Vagina (tissue), 2 donors: ENCODE measurements at regions not wholly inside any gene's neighbourhood (a gene's known extent, or its start where the extent isn't known, plus 50 kb on each side); places are given as distances from the start of the nearest gene placed in this dataset.

Experiments
- DNase-seq, 2 donors: peaks; one replicate each; pipeline ENCODE4 v3.0.0-alpha.2; 2017; ENCODE audit errors: extremely low spot score in 2 of 2
- H3K27ac ChIP-seq: fragments of 200-600 bp; sonication (generic); one replicate; pipeline ENCODE4 v1.5.1; 2019
- H3K27me3 ChIP-seq: fragments of 200-600 bp; sonication (generic); one replicate; pipeline ENCODE4 v1.5.1; 2019
- H3K36me3 ChIP-seq, 2 donors: fragments of 200-600 bp; sonication (generic); one replicate each; pipeline ENCODE4 v1.5.1; 2017 to 2019
- H3K4me1 ChIP-seq: fragments of 200-600 bp; sonication (generic); one replicate; pipeline ENCODE4 v1.5.1; 2019
- H3K4me3 ChIP-seq, 2 donors: fragments of 200-600 bp; sonication (generic); 1 replicate in 1 of 2; 2 replicates in 1 of 2; pipeline ENCODE4 v1.5.1; 2016 to 2019
- H3K9me3 ChIP-seq: fragments of 200-600 bp; sonication (generic); one replicate; pipeline ENCODE4 v1.5.1; 2019
- POLR2A ChIP-seq, 2 donors: fragments of 450-650 bp; IDR thresholded peaks; one replicate each; pipeline ENCODE4 v1.6.1; 2017; ENCODE audit warnings: antibody characterized with exemption in 2 of 2, mild to moderate bottlenecking in 2 of 2, moderate library complexity in 2 of 2
- POLR2AphosphoS5 ChIP-seq, 2 donors: sonication (generic); formaldehyde crosslinking; IDR thresholded peaks; one replicate each; pipeline ENCODE4 v1.9.0; 2017; ENCODE audit warnings: antibody characterized with exemption in 2 of 2, mild to moderate bottlenecking in 2 of 2, low read depth in 1 of 2; ENCODE audit not compliant: insufficient read depth in 1 of 2
- intact Hi-C: fragments of 100-400 bp; cut with DNase I; formaldehyde crosslinking; loops from one replicate; pipeline ENCODE4 v1.15.1; 2023
- TF ChIP-seq, protein P1 (sequence below), 3 experiments: fragments of 450-650 bp in 2 of 3; fragments of 200-600 bp in 1 of 3; sonication (generic) in 1 of 3; IDR thresholded peaks; one replicate each; pipeline ENCODE4 v1.5.1; 2017 to 2019; ENCODE audit warnings: antibody characterized with exemption in 3 of 3, mild to moderate bottlenecking in 2 of 3, moderate library complexity in 2 of 3

DNA sequence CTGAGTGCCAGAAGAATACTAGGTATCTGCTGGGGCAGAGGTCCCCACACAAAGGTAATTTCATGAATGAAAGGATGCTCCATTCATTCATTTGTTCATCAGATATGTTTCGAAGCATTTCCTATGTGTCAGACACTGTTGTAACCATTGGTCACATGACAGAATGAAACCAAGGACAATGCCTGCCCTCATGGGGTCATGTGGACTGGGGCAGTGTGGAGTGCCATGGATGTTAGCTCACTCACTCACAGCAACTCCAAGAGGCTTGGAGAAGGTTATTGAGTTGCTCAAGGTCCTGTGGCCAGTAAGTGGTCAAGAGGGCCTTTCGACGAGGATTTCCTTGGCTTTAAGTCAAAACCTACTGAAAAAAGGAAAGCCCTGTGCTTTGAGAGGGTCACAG is 223.5 kb downstream of the ARHGAP12 start:
- no peak overlapping the region for H3K27ac ChIP-seq
- DNase-seq = no peak
- no peaks in the 10 kb centered on the region for H3K9me3 ChIP-seq
- no peak overlapping the region for H3K4me3 ChIP-seq
- no peaks in the 10 kb centered on the region for H3K27me3 ChIP-seq
- H3K36me3 ChIP-seq = no peaks in the 10 kb centered on the region
- intact Hi-C loops = loop anchor here (5.0 kb wide), 1 partner anchor 52 kb away; no protein-coding TSS in a partner anchor
- peaks cover 63% of the 10 kb centered on the region for H3K4me1 ChIP-seq
- no peak for TF ChIP-seq POLR2A (IDR thresholded peaks at IDR 0.05)
- TF ChIP-seq, protein P1, sequence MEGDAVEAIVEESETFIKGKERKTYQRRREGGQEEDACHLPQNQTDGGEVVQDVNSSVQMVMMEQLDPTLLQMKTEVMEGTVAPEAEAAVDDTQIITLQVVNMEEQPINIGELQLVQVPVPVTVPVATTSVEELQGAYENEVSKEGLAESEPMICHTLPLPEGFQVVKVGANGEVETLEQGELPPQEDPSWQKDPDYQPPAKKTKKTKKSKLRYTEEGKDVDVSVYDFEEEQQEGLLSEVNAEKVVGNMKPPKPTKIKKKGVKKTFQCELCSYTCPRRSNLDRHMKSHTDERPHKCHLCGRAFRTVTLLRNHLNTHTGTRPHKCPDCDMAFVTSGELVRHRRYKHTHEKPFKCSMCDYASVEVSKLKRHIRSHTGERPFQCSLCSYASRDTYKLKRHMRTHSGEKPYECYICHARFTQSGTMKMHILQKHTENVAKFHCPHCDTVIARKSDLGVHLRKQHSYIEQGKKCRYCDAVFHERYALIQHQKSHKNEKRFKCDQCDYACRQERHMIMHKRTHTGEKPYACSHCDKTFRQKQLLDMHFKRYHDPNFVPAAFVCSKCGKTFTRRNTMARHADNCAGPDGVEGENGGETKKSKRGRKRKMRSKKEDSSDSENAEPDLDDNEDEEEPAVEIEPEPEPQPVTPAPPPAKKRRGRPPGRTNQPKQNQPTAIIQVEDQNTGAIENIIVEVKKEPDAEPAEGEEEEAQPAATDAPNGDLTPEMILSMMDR (IDR thresholded peaks at IDR 0.05) = no peak
- no peak for TF ChIP-seq POLR2AphosphoS5 (IDR thresholded peaks at IDR 0.05; ENCODE audit: insufficient read depth in 1 of 2, low read depth in 1 of 2)

DNA sequence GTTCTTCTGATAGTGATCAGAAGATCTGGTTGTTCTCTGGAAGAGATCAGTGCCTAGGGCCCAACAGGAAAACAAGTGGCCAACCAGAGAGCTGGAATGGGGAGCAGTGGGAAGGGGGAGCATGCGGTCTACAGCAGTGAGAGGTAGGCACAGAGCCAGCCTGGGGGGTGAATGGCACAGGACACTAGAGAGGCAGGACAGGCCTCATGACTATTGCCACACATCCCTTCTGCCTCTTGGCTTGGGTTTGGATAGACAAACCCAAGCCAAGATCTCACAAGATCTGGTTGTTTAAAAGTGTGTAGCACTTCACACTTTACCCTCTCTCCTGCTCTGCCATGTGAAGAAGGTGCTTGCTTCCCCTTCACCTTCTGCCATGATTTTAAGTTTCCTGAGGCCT is 224.4 kb downstream of the ARHGAP12 start:
- H3K4me1 ChIP-seq = peaks cover 69% of the 10 kb centered on the region
- H3K27me3 ChIP-seq = no peaks in the 10 kb centered on the region
- no peak overlapping the region for H3K4me3 ChIP-seq
- no peaks in the 10 kb centered on the region for H3K9me3 ChIP-seq
- no peak for TF ChIP-seq POLR2AphosphoS5 (IDR thresholded peaks at IDR 0.05; ENCODE audit: insufficient read depth in 1 of 2, low read depth in 1 of 2)
- TF ChIP-seq, protein P1 (IDR thresholded peaks at IDR 0.05) = no peak
- TF ChIP-seq POLR2A (IDR thresholded peaks at IDR 0.05) = no peak
- H3K27ac ChIP-seq = no peak overlapping the region
- no peaks in the 10 kb centered on the region for H3K36me3 ChIP-seq
- intact Hi-C loops = no loop called here
- no peak for DNase-seq

DNA sequence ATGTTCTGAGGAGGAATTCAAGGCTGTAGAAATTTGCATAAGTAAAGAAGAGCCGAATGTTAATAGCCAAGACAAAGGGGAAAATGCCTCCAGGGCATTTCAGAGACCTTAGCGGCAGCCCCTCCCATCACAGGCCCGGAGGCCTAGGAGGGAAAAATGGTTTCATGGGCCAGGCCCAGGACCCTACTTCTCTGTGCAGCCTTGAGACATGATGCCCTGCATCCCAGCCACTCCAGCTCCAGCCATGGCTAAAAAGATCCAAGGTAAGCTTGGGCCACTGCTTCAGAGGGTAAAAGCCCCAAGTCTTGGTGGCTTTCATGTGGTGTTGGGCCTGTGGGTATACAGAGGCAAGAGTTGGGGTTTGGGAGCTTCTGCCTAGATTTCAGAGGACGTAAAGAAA is 225.7 kb downstream of the ARHGAP12 start:
- no peaks in the 10 kb centered on the region for H3K36me3 ChIP-seq
- intact Hi-C loops = no loop called here
- H3K4me3 ChIP-seq = no peak overlapping the region
- TF ChIP-seq POLR2AphosphoS5 (IDR thresholded peaks at IDR 0.05; ENCODE audit: insufficient read depth in 1 of 2, low read depth in 1 of 2) (no peak), POLR2A (IDR thresholded peaks at IDR 0.05) (no peak)
- TF ChIP-seq, protein P1 (IDR thresholded peaks at IDR 0.05) = no peak
- H3K4me1 ChIP-seq = peaks cover 69% of the 10 kb centered on the region
- H3K9me3 ChIP-seq = no peaks in the 10 kb centered on the region
- no peak for DNase-seq
- no peaks in the 10 kb centered on the region for H3K27me3 ChIP-seq
- H3K27ac ChIP-seq = no peak overlapping the region

DNA sequence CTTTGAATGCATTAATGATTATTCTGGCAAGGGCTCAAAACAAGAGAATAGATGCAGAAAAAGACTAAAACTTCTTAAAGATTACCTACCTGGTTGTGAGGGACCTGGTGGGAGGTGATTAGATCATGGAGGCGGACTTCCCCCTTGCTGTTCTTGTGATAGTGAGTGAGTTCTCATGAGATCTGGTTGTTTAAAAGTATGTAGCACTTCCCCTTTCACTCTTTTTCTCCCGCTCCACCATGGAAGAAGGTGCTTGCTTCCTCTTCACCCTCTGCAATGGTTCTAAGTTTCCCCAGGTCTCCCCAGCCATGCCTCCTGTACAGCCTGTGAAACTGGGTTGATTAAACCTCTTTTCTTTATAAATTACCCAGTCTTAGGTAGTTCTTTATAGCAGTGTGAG is 226.6 kb downstream of the ARHGAP12 start:
- H3K36me3 ChIP-seq = no peaks in the 10 kb centered on the region
- peak overlapping the region; percentile 94 for H3K27ac ChIP-seq
- no peaks in the 10 kb centered on the region for H3K9me3 ChIP-seq
- intact Hi-C loops = no loop called here
- no peaks in the 10 kb centered on the region for H3K27me3 ChIP-seq
- no peak for TF ChIP-seq POLR2AphosphoS5 (IDR thresholded peaks at IDR 0.05; ENCODE audit: insufficient read depth in 1 of 2, low read depth in 1 of 2)
- TF ChIP-seq POLR2A (IDR thresholded peaks at IDR 0.05) = no peak
- TF ChIP-seq, protein P1 (IDR thresholded peaks at IDR 0.05) = no peak
- H3K4me3 ChIP-seq = no peak overlapping the region
- peaks cover 69% of the 10 kb centered on the region for H3K4me1 ChIP-seq
- no peak for DNase-seq

DNA sequence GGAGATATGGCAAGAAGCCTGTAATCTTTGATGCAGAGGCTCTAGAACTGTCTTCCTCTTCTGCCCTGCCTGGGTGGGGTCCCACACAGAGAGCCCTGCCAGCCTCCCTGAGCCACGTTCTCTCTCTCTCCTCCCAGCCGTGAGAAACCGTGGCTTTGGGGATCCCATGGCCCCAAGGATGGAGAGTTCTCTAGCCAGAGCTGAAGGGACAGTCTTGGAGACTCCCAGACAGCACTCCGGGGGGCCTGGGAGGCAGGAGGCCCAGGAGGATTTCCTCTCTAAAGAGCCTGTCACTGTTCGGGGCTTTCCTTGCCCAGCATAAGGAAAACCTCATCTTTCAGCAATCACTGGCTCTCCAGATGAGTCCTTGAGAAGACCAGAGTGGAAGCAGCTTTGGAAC is 227.1 kb downstream of the ARHGAP12 start:
- no peaks in the 10 kb centered on the region for H3K27me3 ChIP-seq
- intact Hi-C loops = no loop called here
- no peaks in the 10 kb centered on the region for H3K36me3 ChIP-seq
- peaks cover 69% of the 10 kb centered on the region for H3K4me1 ChIP-seq
- DNase-seq = no peak
- TF ChIP-seq POLR2A (IDR thresholded peaks at IDR 0.05) = no peak
- no peak for TF ChIP-seq POLR2AphosphoS5 (IDR thresholded peaks at IDR 0.05; ENCODE audit: insufficient read depth in 1 of 2, low read depth in 1 of 2)
- TF ChIP-seq, protein P1 (IDR thresholded peaks at IDR 0.05) = no peak
- H3K27ac ChIP-seq = peak overlapping the region; percentile 94
- no peaks in the 10 kb centered on the region for H3K9me3 ChIP-seq
- no peak overlapping the region for H3K4me3 ChIP-seq
